Astrocyte (in vitro differentiated cells and primary cell): ENCODE measurements at regions not wholly inside any gene's neighbourhood (a gene's known extent, or its start where the extent isn't known, plus 50 kb on each side); places are given as distances from the start of the nearest gene placed in this dataset.

ENCODE experiments used
- DNase-seq: peaks from one replicate; pipeline ENCODE4 v3.0.0-alpha.2; 2010; ENCODE audit warnings: low read depth
- FAIRE-seq: peaks from 2 replicates; lab custom pipeline; 2011; peaks lifted over from hg19 to GRCh38; lab: Jason Lieb, UNC
- H2AFZ ChIP-seq: 2 replicates; pipeline ENCODE4 v1.6.0; 2012; ENCODE audit warnings: low read depth, low read length, inconsistent platforms
- H3K27ac ChIP-seq: 2 replicates; pipeline ENCODE4 v1.5.1; 2011; ENCODE audit warnings: low read depth, low read length, inconsistent platforms
- H3K27me3 ChIP-seq: 2 replicates; pipeline ENCODE4 v1.6.0; 2011; ENCODE audit warnings: low read length, inconsistent platforms; ENCODE audit not compliant: insufficient read depth
- H3K36me3 ChIP-seq: 2 replicates; pipeline ENCODE4 v1.5.1; 2011; ENCODE audit warnings: low read length, inconsistent platforms; ENCODE audit not compliant: insufficient read depth
- H3K4me1 ChIP-seq: 2 replicates; pipeline ENCODE4 v1.5.1; 2011; ENCODE audit warnings: low read length, inconsistent platforms; ENCODE audit not compliant: insufficient read depth
- H3K4me2 ChIP-seq: 2 replicates; pipeline ENCODE4 v1.6.0; 2012; ENCODE audit warnings: low read length, inconsistent platforms
- H3K4me3 ChIP-seq: 2 replicates; pipeline ENCODE4 v1.5.1; 2011; ENCODE audit warnings: low read depth, mild to moderate bottlenecking, low read length, inconsistent platforms; ENCODE audit not compliant: insufficient read depth
- H3K79me2 ChIP-seq: 2 replicates; pipeline ENCODE4 v1.6.0; 2012; ENCODE audit warnings: mild to moderate bottlenecking, low read length, inconsistent platforms; ENCODE audit not compliant: insufficient read depth
- H3K9ac ChIP-seq: 2 replicates; pipeline ENCODE4 v1.6.0; 2012; ENCODE audit warnings: mild to moderate bottlenecking, low read length, inconsistent platforms
- H3K9me3 ChIP-seq: 2 replicates; pipeline ENCODE4 v1.5.1; 2012; ENCODE audit warnings: low read depth, mild to moderate bottlenecking, low read length, inconsistent platforms; ENCODE audit not compliant: insufficient read depth
- H4K20me1 ChIP-seq: 2 replicates; pipeline ENCODE4 v1.6.0; 2012; ENCODE audit warnings: low read length, inconsistent platforms; ENCODE audit not compliant: insufficient read depth
- H3K27ac Mint-ChIP-seq: one replicate; pipeline ENCODE4 v1.8.0; 2021; ENCODE audit warnings: mild to moderate bottlenecking, mixed read lengths; ENCODE audit not compliant: unreplicated experiment
- H3K27me3 Mint-ChIP-seq: one replicate; pipeline ENCODE4 v1.8.0; 2021; ENCODE audit warnings: low read depth, mixed read lengths; ENCODE audit not compliant: unreplicated experiment
- H3K36me3 Mint-ChIP-seq: one replicate; pipeline ENCODE4 v1.8.0; 2021; ENCODE audit warnings: low read depth, mixed read lengths; ENCODE audit not compliant: unreplicated experiment
- H3K4me1 Mint-ChIP-seq: one replicate; pipeline ENCODE4 v1.8.0; 2021; ENCODE audit warnings: low read depth, mixed read lengths; ENCODE audit not compliant: unreplicated experiment
- H3K4me3 Mint-ChIP-seq: one replicate; pipeline ENCODE4 v1.8.0; 2021; ENCODE audit warnings: mild to moderate bottlenecking, moderate library complexity, mixed read lengths; ENCODE audit not compliant: unreplicated experiment
- H3K9me3 Mint-ChIP-seq: one replicate; pipeline ENCODE4 v1.8.0; 2021; ENCODE audit warnings: mild to moderate bottlenecking, mixed read lengths; ENCODE audit not compliant: unreplicated experiment
- EZH2 ChIP-seq: IDR thresholded peaks from 2 replicates; pipeline ENCODE4 v1.6.1; 2012; ENCODE audit warnings: mild to moderate bottlenecking, low read length, inconsistent platforms; ENCODE audit not compliant: insufficient read depth
- TF ChIP-seq, protein P1 (sequence below): IDR thresholded peaks from 2 replicates; pipeline ENCODE4 v1.5.1; 2011; ENCODE audit warnings: low read depth, mild to moderate bottlenecking, inconsistent platforms, low read length, moderate library complexity; ENCODE audit not compliant: insufficient read depth

GRCh38 chr12:59845293-59845692 is 249.5 kb downstream of the SLC16A7 start:
- Mint-ChIP-seq H3K27ac (no peak overlapping the region), H3K4me1 (no peaks in the 10 kb centered on the region), H3K9me3 (no peaks in the 10 kb centered on the region), H3K36me3 (no peaks in the 10 kb centered on the region), H3K4me3 (no peak overlapping the region), H3K27me3 (no peaks in the 10 kb centered on the region)
- TF ChIP-seq EZH2, result no peak
- TF ChIP-seq, protein P1, sequence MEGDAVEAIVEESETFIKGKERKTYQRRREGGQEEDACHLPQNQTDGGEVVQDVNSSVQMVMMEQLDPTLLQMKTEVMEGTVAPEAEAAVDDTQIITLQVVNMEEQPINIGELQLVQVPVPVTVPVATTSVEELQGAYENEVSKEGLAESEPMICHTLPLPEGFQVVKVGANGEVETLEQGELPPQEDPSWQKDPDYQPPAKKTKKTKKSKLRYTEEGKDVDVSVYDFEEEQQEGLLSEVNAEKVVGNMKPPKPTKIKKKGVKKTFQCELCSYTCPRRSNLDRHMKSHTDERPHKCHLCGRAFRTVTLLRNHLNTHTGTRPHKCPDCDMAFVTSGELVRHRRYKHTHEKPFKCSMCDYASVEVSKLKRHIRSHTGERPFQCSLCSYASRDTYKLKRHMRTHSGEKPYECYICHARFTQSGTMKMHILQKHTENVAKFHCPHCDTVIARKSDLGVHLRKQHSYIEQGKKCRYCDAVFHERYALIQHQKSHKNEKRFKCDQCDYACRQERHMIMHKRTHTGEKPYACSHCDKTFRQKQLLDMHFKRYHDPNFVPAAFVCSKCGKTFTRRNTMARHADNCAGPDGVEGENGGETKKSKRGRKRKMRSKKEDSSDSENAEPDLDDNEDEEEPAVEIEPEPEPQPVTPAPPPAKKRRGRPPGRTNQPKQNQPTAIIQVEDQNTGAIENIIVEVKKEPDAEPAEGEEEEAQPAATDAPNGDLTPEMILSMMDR, result no peak
- no peak overlapping the region for H3K27ac ChIP-seq
- H3K36me3 ChIP-seq, result no peaks in the 10 kb centered on the region
- no peak for DNase-seq
- H3K79me2 ChIP-seq, result no peaks in the 10 kb centered on the region
- H2AFZ ChIP-seq, result no peak overlapping the region
- H3K27me3 ChIP-seq, result no peaks in the 10 kb centered on the region
- no peaks in the 10 kb centered on the region for H3K4me1 ChIP-seq
- H4K20me1 ChIP-seq, result no peaks in the 10 kb centered on the region
- no peaks in the 10 kb centered on the region for H3K9me3 ChIP-seq
- no peak for FAIRE-seq
- H3K4me2 ChIP-seq, result no peak overlapping the region
- no peak overlapping the region for H3K4me3 ChIP-seq
- H3K9ac ChIP-seq, result no peak overlapping the region

DNA sequence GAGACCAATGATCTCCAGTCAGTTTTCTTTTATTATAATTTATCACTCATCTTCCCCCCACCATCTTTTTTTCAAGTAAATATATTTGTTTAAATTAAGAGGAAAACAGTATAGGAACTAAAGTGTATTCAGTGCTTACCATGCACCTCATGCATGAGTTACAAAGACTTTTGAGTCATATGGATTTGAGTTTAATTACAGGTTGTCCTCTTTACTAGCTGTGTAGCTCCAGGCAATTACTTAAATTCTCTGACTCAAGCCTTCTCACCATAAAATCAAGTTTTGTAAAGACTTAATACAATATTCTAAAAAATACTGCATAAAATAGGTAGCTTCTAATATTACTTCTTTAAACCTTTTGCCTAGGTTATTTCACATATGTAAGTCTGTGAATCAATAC is 251.3 kb downstream of the SLC16A7 start:
- no peak overlapping the region for H3K27ac ChIP-seq
- Mint-ChIP-seq H3K9me3 (no peaks in the 10 kb centered on the region), H3K4me1 (no peaks in the 10 kb centered on the region), H3K36me3 (no peaks in the 10 kb centered on the region), H3K27ac (no peak overlapping the region), H3K27me3 (no peaks in the 10 kb centered on the region), H3K4me3 (no peak overlapping the region)
- no peaks in the 10 kb centered on the region for H3K36me3 ChIP-seq
- no peak overlapping the region for H3K4me3 ChIP-seq
- H4K20me1 ChIP-seq, result no peaks in the 10 kb centered on the region
- H3K4me2 ChIP-seq, result no peak overlapping the region
- no peaks in the 10 kb centered on the region for H3K79me2 ChIP-seq
- DNase-seq (no peak), FAIRE-seq (no peak)
- no peak overlapping the region for H3K9ac ChIP-seq
- no peaks in the 10 kb centered on the region for H3K9me3 ChIP-seq
- no peaks in the 10 kb centered on the region for H3K27me3 ChIP-seq
- H2AFZ ChIP-seq, result no peak overlapping the region
- H3K4me1 ChIP-seq, result no peaks in the 10 kb centered on the region
- TF ChIP-seq, protein P1, result no peak
- no peak for TF ChIP-seq EZH2

DNA sequence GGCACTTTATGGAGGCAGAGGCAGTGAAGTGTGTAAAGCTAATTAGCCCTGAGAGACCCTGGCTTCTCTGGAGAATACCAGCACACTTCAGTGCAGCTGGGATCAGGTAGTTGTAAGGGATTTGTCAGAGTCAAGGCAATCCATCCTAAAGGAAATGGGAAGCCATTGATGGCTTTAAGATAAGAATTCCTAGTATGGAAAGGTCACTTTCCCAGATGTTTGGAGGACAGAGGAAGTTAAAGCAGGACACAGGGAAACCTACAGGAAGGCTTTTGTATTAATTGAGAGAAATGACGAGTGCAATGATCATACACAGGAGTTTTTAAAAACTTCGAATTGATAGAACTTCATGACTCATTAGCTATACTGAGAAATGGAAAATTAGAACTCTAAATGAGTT is 254.4 kb downstream of the SLC16A7 start:
- no peak overlapping the region for H3K9ac ChIP-seq
- H3K36me3 ChIP-seq, result no peaks in the 10 kb centered on the region
- FAIRE-seq (no peak), DNase-seq (no peak)
- no peaks in the 10 kb centered on the region for H3K27me3 ChIP-seq
- H4K20me1 ChIP-seq, result no peaks in the 10 kb centered on the region
- TF ChIP-seq EZH2, result no peak
- TF ChIP-seq, protein P1, result no peak
- Mint-ChIP-seq H3K36me3 (no peaks in the 10 kb centered on the region), H3K27ac (no peak overlapping the region), H3K4me3 (no peak overlapping the region), H3K9me3 (no peaks in the 10 kb centered on the region), H3K27me3 (no peaks in the 10 kb centered on the region), H3K4me1 (no peaks in the 10 kb centered on the region)
- H3K79me2 ChIP-seq, result no peaks in the 10 kb centered on the region
- no peak overlapping the region for H2AFZ ChIP-seq
- H3K27ac ChIP-seq, result no peak overlapping the region
- H3K4me2 ChIP-seq, result no peak overlapping the region
- no peaks in the 10 kb centered on the region for H3K4me1 ChIP-seq
- no peaks in the 10 kb centered on the region for H3K9me3 ChIP-seq
- no peak overlapping the region for H3K4me3 ChIP-seq
